ENCODE measurements at regions not wholly inside any gene's neighbourhood (a gene's known extent, or its start where the extent isn't known, plus 50 kb on each side); places are given as distances from the start of the nearest gene placed in this dataset.

DNA sequence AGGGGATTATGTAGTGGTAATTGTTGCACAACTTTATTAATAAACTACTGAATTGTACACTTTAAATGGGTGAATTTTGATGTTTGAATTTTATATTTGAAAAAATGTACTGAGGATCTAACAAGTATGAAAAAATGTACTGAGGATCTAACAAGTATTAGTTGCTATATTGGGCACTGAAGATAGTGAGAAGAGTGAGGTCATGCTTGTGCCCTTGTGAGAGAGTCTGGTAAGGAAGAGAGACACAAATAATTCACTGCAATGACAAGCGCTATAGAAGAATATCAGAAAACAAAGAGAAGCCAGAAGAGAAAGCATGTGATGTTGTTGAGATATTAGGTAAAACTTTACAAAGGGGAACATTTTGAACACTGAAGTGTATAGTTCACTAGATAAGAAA is 137.6 kb downstream of the DTWD1 start:
- ChIA-PET CTCF (no interaction called here), POLR2A (no interaction called here)
- no peaks in the 10 kb centered on the region for H3K4me1 ChIP-seq (ENCODE audit: control insufficient read depth, insufficient read depth, low read length)
- no peak overlapping the region for H3K27ac ChIP-seq (ENCODE audit: extremely low read depth, low read depth, low read length)
- TF ChIP-seq ZNF221 (tag by site-specific recombination; IDR thresholded peaks at IDR 0.05; ENCODE audit: borderline replicate concordance), result no peak
- no peak for TF ChIP-seq KLF1 (tag by site-specific recombination; IDR thresholded peaks at IDR 0.05)
- no peak for TF ChIP-seq ZNF274 (IDR thresholded peaks at IDR 0.05; ENCODE audit: low read length)
- TF ChIP-seq ZNF274 (tag by site-specific recombination; IDR thresholded peaks at IDR 0.05; ENCODE audit: borderline replicate concordance), result no peak
- no peaks in the 10 kb centered on the region for H3K9me3 ChIP-seq (ENCODE audit: control insufficient read depth, insufficient read depth, low read depth, low read length)
- no peaks in the 10 kb centered on the region for H3K36me3 ChIP-seq (ENCODE audit: control insufficient read depth in 2 of 2, insufficient read depth in 1 of 2, low read length in 2 of 2)
- H3K4me3 ChIP-seq (ENCODE audit: low read depth, low read length), result no peak overlapping the region

- H3K9me3 ChIP-seq (ENCODE audit: control insufficient read depth, insufficient read depth, low read depth, low read length), result no peaks in the 10 kb centered on the region
- no peaks in the 10 kb centered on the region for H3K36me3 ChIP-seq (ENCODE audit: control insufficient read depth in 2 of 2, insufficient read depth in 1 of 2, low read length in 2 of 2)
- H3K27ac ChIP-seq (ENCODE audit: extremely low read depth, low read depth, low read length), result no peak overlapping the region
- H3K4me1 ChIP-seq (ENCODE audit: control insufficient read depth, insufficient read depth, low read length), result no peaks in the 10 kb centered on the region
- TF ChIP-seq KLF1 (tag by site-specific recombination; IDR thresholded peaks at IDR 0.05) (no peak), SCRT1 (tag by site-specific recombination; IDR thresholded peaks at IDR 0.05; ENCODE audit: borderline replicate concordance) (no peak), ZNF114 (tag by site-specific recombination; IDR thresholded peaks at IDR 0.05) (no peak), INSM2 (tag by site-specific recombination; IDR thresholded peaks at IDR 0.05) (no peak), ZNF624 (tag by site-specific recombination; IDR thresholded peaks at IDR 0.05) (no peak), SP2 (tag by site-specific recombination; IDR thresholded peaks at IDR 0.05) (no peak), ZFHX2 (tag by site-specific recombination; conservative IDR thresholded peaks at IDR 0.05) (no peak), ZNF473 (tag by site-specific recombination; IDR thresholded peaks at IDR 0.05) (no peak)
- ChIA-PET POLR2A (no interaction called here), CTCF (no interaction called here)
- no peak overlapping the region for H3K4me3 ChIP-seq (ENCODE audit: low read depth, low read length)
Observed at GRCh38 chr15:49758856-49759255, 138.0 kb downstream of the DTWD1 start.

GRCh38 chr15:49760749-49761148 is 139.9 kb downstream of the DTWD1 start:
- no peaks in the 10 kb centered on the region for H3K9me3 ChIP-seq (ENCODE audit: control insufficient read depth, insufficient read depth, low read depth, low read length)
- ChIA-PET CTCF (no interaction called here), POLR2A (no interaction called here)
- no peaks in the 10 kb centered on the region for H3K36me3 ChIP-seq (ENCODE audit: control insufficient read depth in 2 of 2, insufficient read depth in 1 of 2, low read length in 2 of 2)
- no peak overlapping the region for H3K27ac ChIP-seq (ENCODE audit: extremely low read depth, low read depth, low read length)
- no peaks in the 10 kb centered on the region for H3K4me1 ChIP-seq (ENCODE audit: control insufficient read depth, insufficient read depth, low read length)
- no peak overlapping the region for H3K4me3 ChIP-seq (ENCODE audit: low read depth, low read length)
- no peak for TF ChIP-seq ZNF394 (tag by site-specific recombination; IDR thresholded peaks at IDR 0.05; ENCODE audit: borderline replicate concordance)
- TF ChIP-seq SCRT2 (tag by site-specific recombination; IDR thresholded peaks at IDR 0.05), result 0 out of 2 replicates have a peak, but pooled peaks have one; percentile 17

DNA sequence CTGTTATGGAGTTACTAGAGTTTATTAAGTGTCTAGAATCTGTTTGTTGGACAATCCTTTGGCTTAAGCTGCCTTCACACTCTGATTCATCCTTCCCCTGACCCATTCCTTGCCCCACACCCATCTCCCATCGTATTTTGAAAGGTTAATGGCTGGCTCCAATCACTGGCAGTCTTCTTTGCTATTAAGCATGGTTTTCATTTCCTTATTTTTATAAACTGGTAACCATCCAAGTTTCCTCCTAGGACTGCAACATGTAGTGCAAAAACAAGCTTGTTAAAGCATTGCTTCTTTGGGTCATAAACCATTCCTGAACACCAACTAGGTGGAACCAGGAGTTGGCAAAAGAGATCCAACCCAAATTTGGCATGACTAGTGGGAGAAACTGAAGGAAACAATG is 148.4 kb downstream of the DTWD1 start:
- no peaks in the 10 kb centered on the region for H3K9me3 ChIP-seq (ENCODE audit: control insufficient read depth, insufficient read depth, low read depth, low read length)
- no peaks in the 10 kb centered on the region for H3K36me3 ChIP-seq (ENCODE audit: control insufficient read depth in 2 of 2, insufficient read depth in 1 of 2, low read length in 2 of 2)
- ChIA-PET CTCF (no interaction called here), POLR2A (no interaction called here)
- no peak overlapping the region for H3K4me3 ChIP-seq (ENCODE audit: low read depth, low read length)
- H3K27ac ChIP-seq (ENCODE audit: extremely low read depth, low read depth, low read length), result no peak overlapping the region
- no peaks in the 10 kb centered on the region for H3K4me1 ChIP-seq (ENCODE audit: control insufficient read depth, insufficient read depth, low read length)
- TF ChIP-seq SCRT2 (tag by site-specific recombination; IDR thresholded peaks at IDR 0.05), result no peak
- no peak for TF ChIP-seq ATF2 (tag by site-specific recombination; IDR thresholded peaks at IDR 0.05; ENCODE audit: low read depth)
- TF ChIP-seq, protein P1, sequence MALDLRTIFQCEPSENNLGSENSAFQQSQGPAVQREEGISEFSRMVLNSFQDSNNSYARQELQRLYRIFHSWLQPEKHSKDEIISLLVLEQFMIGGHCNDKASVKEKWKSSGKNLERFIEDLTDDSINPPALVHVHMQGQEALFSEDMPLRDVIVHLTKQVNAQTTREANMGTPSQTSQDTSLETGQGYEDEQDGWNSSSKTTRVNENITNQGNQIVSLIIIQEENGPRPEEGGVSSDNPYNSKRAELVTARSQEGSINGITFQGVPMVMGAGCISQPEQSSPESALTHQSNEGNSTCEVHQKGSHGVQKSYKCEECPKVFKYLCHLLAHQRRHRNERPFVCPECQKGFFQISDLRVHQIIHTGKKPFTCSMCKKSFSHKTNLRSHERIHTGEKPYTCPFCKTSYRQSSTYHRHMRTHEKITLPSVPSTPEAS (tag by site-specific recombination; IDR thresholded peaks at IDR 0.05), result no peak
- TF ChIP-seq ZNF266 (tag by site-specific recombination; IDR thresholded peaks at IDR 0.05; ENCODE audit: low read depth), result no peak
- no peak for TF ChIP-seq YY1 (tag by site-specific recombination; IDR thresholded peaks at IDR 0.05)
- no peak for TF ChIP-seq ZNF274 (IDR thresholded peaks at IDR 0.05; ENCODE audit: low read length)
- no peak for TF ChIP-seq ZNF274 (tag by site-specific recombination; IDR thresholded peaks at IDR 0.05; ENCODE audit: borderline replicate concordance)
- TF ChIP-seq CTCF (tag by site-specific recombination; IDR thresholded peaks at IDR 0.05), result no peak
- no peak for TF ChIP-seq ZNF112 (tag by site-specific recombination; IDR thresholded peaks at IDR 0.05)
- TF ChIP-seq, protein P2, sequence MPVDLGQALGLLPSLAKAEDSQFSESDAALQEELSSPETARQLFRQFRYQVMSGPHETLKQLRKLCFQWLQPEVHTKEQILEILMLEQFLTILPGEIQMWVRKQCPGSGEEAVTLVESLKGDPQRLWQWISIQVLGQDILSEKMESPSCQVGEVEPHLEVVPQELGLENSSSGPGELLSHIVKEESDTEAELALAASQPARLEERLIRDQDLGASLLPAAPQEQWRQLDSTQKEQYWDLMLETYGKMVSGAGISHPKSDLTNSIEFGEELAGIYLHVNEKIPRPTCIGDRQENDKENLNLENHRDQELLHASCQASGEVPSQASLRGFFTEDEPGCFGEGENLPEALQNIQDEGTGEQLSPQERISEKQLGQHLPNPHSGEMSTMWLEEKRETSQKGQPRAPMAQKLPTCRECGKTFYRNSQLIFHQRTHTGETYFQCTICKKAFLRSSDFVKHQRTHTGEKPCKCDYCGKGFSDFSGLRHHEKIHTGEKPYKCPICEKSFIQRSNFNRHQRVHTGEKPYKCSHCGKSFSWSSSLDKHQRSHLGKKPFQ (tag by site-specific recombination; IDR thresholded peaks at IDR 0.05), result no peak
- TF ChIP-seq ZNF302 (tag by site-specific recombination; IDR thresholded peaks at IDR 0.05; ENCODE audit: low read depth), result no peak
- TF ChIP-seq ZNF677 (tag by site-specific recombination; IDR thresholded peaks at IDR 0.05), result no peak
